ENCODE measurements at regions not wholly inside any gene's neighbourhood (a gene's known extent, or its start where the extent isn't known, plus 50 kb on each side); places are given as distances from the start of the nearest gene placed in this dataset.
"Not testable (repeated sequence)": the region's sequence is repeated elsewhere in the genome, so short reads cannot be mapped to it uniquely, and the experiment has no call there.

DNA sequence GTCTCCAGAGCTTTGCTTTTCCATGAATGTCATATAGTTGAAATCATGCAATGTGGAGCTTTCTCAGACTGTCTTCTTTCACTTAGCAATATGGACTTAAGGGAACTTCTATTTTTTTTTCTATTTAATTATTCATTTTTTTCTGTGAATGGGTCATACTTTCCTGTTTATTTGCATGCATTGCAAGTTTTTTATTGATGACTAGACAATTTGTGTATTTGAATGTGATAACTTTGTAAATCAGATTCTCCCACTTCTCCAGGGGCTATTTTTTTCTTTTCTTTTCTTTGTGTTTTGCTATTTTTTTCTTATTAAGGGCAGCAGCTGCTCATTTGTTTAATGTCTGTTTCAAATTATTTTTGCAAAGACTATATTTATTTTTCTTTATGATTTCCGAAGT lies 1019.8 kb upstream of the ATXN7L3B start:
- no peak for DNase-seq (ENCODE audit: low spot score)

DNA sequence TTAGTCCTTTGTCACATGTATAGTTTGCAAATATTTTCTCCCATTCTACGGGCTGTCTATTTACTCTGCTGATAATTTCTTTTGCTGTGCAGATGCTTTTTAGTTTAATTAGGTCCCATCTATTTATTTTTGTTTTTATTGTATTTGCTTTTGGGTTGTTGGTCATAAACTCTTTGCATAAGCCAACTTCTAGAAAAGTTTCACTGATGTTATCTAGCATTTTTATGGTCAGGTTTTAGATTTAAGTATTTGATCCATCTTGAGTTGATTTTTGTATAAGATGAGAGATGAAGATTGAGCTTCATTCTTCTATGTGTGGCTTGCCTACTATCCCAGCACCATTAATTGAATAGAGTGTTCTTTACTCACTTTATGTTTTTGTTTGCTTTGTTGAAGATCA lies 1008.4 kb upstream of the ATXN7L3B start:
- DNase-seq (ENCODE audit: low spot score), result no peak

DNA sequence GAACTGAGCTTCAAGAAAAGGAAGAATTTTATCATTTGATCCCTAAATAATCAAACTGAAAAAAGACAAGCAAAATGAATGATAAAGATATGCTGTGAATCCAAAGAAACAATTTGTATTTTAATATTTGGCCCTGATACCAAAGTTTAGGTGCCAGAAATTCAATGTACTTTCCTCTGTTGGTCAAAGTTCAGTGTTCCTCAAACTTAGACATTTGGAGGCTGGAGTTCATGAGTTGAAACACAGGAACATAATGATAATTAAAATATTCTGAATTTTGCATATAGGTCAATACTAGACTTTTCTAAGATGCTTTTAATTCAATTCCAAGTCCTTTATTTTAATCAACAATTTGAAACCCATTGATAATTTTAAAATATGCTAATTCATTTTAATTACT lies 1007.7 kb upstream of the ATXN7L3B start:
- DNase-seq (ENCODE audit: low spot score), result no peak

DNA sequence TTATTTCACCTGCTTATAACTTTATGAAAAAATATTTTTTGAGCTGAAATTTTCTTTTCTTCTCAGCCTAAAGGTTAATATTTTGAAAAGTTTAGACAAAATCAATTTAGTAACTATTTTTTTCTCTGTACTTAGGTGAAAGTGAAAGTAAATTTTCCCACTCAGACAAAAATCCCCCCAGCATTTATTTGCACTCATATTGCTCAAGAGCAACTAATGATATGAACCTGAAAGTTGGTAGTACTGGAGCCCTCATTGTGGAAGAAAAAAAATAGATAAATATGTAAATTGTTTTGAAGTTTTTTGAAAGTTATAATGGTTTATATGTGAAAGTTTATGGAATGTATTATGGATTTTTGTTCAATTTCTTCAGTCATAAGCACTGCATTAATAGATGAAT lies 1005.9 kb upstream of the ATXN7L3B start:
- DNase-seq (ENCODE audit: low spot score), result no peak

DNA sequence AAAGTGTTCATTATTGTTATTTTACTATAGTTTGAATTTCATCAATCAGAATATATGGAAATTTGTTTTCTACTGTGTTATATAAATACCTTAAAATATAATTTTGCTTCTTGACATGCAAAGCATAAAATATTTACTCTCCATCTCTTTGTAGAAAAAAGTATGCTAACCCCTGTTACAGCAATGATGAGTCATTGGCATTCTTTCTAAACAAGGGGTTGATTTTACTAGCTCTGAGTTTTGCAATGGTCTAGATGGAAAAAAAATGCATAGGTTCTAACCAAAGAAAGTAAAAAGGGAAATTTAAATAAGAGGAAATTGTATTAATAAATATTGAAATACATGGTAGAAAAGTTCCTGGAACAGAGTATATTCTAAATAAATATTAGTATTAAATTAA lies 990.2 kb upstream of the ATXN7L3B start:
- DNase-seq (ENCODE audit: low spot score), result no peak

DNA sequence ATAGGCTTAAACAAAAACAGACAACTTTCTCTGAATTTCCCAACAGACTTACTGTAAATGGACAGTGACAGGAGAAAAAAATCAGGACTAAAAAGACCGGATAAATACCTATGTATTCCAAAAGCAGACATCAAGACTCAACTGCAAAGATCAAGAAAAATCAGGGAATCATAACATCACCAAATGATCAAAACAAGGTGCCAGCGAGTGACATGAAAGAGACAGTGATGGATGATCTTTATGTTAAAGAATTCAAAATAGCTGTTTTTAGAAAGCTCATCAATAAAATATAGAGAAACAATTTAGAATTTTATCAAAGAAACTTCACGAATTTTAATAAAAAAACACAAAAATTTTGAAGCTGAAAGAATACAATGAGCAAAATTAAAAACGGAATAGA lies 952.5 kb upstream of the ATXN7L3B start:
- no peak for DNase-seq (ENCODE audit: low spot score)

DNA sequence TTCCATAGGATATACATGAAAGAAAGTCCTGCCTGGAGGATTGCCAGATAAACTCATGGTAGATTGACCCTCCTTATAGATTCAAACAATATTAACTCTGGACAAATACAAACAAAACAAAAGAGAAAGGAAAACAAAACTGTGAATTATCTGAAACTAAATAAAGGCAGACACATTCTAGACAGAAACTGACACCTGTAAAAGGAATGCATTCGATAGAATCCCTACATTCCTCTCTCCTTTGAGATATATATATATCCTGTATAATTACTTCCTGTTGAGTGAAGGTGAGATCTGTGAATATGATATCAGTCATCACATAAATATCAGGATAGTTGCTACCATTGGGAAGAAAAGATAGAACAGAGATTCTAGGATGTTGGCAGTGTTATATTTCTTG lies 948.4 kb upstream of the ATXN7L3B start:
- DNase-seq (ENCODE audit: low spot score), result no peak

DNA sequence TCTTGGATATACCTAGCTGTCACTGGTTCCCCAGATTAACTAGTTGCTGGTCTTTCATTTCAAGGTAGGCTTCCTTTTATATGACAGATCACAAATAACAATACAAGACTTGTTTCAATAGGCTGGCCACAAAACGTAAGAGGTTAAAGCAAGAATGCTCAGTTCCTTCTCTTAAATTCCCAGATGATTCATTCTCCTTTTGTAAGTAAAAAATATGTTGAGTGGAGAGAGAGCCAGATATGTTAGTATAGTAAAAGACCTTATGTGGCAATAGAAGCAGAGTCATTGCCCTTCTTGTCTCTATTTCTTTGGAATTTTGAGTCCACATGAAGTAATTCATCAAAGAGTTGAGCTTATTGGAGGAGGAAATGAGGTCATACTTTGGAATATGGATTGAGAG lies 939.0 kb upstream of the ATXN7L3B start:
- no peak for DNase-seq (ENCODE audit: low spot score)

DNA sequence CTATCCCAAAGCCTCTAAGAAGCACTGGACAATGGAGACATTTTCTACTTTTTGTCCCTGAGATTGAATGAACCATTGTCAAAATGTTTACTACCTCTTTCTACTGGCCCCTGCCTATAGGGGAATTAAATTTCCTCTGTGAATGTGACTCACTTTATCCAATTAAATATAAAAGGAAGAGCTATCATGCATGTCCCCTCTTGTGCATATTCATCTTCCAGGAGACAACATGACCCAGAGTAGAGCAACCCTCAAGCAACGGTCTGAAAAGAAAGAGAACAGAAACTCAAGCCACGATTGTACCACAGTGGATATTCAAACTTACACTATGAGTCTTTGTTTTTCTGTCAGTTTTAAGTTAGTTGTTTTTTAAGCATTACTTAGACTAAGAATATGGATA lies 938.4 kb upstream of the ATXN7L3B start:
- DNase-seq (ENCODE audit: low spot score), result no peak

DNA sequence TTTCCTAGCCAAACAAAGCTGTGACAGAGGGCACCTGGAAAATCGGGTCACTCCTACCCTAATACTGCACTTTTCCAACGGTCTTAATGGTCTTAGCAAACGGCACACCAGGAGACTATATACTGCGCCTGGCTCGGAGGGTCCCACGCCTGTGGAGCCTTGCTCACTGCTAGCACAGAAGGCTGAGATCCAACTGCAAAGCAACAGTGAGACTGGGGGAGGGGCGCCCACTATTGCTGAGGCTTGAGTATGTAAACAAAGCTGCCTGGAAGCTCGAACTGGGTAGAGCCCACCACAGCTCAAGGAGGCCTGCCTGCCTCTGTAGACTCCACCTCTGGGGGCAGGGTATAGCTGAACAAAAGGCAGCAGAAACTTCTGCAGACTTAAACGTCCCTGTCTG lies 931.7 kb upstream of the ATXN7L3B start:
- not testable (repeated sequence) for DNase-seq (ENCODE audit: low spot score)

DNA sequence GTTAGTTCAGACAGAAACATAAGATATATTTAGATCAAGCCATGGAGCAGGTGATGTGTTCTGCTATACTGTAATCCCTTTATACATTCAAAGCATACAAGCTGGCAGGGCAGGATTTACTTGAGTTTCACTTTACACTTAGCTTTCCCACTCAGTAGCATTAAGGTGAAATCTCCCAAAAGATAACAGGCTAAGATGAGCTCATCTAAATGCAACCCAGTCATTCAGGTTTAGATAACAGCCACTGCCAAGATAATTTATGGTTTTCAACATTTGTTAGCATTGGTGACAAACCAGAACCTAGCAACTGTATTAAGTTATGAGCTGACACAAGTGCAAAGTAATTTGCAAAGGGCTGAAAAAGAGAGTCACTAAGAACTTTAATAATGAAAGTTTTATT lies 925.1 kb upstream of the ATXN7L3B start:
- DNase-seq (ENCODE audit: low spot score), result no peak

DNA sequence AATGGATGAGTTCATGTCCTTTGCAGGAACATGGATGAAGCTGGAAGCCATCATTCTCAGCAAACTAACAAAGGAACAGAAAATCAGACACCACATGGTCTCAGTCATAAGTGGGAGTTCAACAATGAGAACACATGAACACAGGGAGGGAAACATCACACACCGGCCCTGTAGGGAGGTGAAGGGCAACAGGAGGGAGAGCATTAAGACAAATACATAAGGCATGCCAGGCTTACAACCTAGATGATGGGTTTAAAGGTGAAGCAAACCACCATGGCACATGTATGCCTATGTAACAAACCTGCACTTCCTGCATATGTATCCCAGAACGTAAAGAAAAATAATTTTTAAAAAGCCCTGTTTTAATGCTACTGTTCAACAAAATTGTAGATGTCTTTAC lies 914.2 kb upstream of the ATXN7L3B start:
- no peak for DNase-seq (ENCODE audit: low spot score)

DNA sequence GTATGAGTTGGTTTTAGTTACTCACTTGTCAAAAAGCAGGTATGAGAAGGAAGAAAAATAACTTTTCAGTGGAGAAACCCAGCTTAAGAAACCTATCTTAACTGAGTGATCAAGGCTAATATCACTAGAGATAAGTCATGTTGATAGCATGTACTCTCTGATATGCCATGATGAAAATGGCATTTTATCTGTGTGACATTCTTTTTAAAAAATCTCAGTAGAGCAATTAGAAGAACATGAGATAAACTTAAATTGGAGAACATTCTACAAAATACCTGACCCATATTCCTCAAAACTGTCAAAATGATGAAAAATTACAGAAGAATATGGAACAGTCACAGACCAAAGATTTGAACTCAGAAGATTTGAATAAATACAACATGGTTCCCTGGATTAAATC lies 912.4 kb upstream of the ATXN7L3B start:
- DNase-seq (ENCODE audit: low spot score), result no peak

DNA sequence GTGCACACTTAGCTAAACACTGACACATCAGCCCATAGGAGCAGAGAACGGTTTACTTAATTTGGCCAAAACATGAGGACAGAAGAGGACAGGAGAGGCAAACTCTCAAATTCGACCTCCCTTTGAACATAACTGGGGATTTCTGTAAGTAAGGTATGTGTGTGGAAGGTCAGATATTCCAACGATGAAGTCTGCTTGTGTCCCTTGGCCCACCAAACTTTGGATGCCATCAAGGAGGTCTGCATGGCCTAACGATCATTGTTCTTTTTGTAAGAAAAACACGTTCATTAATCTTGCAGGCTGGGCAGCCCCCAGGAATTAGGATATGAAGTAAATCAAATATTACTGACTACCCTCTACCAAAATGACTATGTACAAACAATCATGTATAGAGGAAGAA lies 908.5 kb upstream of the ATXN7L3B start:
- no peak for DNase-seq (ENCODE audit: low spot score)

DNA sequence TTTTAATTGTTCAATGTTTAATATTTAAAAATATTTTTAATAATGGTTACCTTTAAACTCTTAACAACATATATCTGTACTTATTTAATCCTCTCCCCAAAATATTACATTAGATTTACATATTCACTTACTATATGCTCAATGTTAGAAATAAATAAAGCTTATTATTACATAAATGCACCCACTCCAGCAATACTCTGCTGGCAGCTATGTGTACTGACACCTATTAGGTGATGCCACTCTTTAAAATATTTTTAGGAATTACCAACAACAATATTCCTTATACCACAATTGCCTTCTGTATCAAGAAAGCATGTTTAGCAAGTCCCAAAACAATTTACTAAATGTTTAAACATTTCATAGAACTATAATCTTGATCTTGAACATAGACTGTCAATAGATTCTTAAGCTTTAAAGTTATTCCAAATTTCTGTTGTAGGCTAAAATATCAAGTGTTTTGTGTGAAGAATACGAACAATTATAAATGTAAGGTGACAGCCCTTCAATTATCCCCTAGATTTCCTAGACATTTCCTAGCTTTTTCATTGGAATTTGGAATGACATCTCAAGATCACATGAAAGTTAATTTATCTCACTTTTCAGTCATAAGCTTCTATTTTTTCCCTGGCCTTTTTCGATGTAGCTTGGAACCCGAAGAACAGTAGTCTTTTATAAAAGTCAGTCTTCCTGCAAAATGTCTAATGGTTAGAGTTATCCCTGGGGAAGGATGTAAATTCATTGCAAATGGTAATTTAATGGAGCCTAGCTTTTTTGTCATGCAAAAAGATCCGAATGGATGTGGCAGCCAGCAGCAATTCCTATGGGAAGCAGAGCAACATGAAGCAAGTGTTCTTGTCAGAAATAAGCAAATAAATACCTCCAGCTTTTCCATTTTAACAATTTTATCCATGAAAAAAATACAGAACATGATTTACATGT lies 907.5 kb upstream of the ATXN7L3B start:
- no peak for DNase-seq (ENCODE audit: low spot score)

DNA sequence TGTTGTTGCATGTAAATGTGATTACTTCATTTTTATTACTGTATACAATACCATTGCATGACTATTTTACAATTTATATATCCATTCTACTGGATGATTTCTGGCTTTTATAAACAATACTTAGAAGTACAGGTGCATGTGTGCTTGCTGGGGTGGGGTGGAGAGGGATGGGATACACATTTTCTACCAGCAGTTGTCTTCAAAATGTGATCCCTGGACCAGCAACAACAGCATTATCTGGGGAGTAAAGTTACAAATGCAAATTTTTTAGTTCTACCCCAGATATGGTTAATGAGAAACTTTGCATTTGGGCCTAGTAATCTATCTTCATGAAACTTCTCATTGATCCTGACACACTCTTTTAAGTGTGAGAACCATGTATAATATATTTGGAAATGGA lies 905.4 kb upstream of the ATXN7L3B start:
- DNase-seq (ENCODE audit: low spot score), result no peak

DNA sequence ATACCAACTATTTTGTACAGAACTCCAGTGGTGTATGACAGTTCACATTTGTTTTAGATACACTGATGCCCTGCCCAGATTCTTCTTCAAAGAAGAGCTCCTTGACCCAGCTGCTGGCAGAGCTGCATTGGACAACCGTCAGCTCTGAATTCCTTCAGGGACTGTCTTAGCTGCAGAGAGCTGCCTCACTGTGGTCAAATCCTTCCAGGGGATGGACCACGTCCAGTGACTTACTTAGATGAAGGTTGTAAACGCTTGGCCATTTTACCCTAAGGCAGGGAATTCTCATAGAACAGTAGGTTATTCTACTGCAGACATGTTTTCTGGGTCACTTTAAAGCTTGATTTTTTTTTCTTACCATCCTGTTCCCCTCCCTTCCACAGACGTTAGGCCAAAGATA lies 905.0 kb upstream of the ATXN7L3B start:
- no peak for DNase-seq (ENCODE audit: low spot score)

DNA sequence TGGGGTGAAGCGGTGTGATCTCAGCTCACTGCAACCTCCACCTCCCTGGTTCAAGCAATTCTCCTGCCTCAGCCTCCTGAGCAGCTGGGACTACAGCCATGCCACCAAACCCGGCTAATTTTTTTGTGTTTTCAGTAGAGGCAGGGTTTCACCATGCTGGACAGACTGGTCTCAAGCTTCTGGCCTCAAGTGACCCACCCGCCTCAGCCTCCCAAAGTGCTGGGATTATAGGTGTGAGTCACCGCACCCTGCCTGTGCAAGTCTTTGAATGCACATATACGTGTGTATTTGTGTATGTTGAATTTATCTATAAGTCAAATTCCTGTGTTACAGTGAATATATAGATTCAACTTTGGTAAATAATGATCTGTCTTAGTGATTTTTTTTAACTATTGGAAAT lies 898.2 kb upstream of the ATXN7L3B start:
- not testable (repeated sequence) for DNase-seq (ENCODE audit: low spot score)

DNA sequence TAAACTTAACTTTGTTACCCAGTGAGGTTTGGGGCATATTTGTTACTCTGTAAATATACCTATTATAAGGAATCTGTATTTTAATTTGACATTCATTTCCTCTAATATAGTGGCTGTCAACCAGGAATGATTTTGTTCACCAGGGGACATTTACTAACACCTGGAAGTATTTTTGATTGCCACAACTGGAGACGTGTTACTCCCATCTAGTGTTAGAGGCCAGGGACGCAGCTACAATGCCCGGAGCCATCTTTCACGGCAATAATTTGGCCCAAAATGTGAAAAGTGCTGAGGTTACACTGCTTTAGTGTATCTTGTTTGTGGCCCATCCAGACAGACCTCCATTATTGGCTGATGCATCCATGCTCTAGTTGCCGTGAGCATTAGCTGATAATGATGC lies 881.3 kb upstream of the ATXN7L3B start:
- DNase-seq (ENCODE audit: low spot score), result no peak

DNA sequence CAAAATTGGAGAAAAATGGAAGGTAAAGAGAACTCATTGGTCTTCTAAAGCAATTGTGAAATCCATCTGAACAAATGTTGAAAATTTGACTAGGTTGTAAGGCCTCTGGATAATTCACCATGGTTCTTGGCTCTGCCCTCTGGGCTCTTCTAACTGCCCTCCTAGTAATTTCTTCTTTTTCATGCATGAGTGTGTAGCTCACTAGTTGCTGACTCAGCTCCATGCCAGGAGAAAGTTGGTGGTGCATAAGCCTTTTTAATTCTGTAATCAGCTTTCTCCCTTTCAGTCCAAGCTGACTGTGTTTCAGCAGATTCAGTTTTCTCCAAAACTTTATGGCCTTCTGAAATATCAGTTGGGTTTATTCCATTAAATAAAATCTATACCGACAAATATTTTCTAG lies 877.8 kb upstream of the ATXN7L3B start:
- no peak for DNase-seq (ENCODE audit: low spot score)

DNA sequence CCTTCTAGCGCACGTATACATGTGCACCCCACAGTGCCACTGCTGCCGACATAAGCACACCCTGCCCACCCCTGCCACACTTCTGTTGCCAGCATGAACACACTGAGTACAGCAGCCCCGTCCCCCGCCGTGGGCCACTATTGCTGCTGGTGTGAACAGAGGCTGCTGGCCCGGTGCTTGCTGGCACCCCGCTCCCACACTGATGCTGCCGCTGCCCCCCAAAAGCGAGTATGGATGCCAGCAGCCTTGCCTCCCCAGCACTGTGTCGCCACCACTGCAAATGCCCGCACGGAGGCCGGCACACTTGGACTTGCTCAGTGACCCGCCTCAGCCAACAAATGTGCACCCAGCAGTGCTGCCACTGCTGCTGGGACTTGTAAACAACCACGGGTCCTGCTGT lies 872.4 kb upstream of the ATXN7L3B start:
- no peak for DNase-seq (ENCODE audit: low spot score)

DNA sequence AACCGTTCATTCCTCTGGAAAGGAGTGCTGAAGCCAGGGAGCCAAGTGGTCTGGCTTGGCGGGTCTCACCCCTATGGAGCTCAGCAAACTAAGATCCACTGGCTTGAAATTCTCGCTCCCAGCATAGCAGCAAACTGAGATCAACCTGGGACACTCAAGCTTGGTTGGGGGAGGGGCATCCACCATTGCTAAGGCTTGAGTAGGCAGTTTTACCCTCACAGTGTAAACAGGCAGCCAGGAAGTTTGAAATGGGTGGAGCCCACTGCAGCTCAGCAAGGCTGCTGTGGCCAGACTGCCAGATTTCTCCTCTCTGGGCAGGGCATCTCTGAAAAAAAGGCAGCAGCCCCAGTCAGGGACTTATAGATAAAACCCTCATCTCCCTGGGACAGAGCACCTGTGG lies 866.1 kb upstream of the ATXN7L3B start:
- not testable (repeated sequence) for DNase-seq (ENCODE audit: low spot score)

DNA sequence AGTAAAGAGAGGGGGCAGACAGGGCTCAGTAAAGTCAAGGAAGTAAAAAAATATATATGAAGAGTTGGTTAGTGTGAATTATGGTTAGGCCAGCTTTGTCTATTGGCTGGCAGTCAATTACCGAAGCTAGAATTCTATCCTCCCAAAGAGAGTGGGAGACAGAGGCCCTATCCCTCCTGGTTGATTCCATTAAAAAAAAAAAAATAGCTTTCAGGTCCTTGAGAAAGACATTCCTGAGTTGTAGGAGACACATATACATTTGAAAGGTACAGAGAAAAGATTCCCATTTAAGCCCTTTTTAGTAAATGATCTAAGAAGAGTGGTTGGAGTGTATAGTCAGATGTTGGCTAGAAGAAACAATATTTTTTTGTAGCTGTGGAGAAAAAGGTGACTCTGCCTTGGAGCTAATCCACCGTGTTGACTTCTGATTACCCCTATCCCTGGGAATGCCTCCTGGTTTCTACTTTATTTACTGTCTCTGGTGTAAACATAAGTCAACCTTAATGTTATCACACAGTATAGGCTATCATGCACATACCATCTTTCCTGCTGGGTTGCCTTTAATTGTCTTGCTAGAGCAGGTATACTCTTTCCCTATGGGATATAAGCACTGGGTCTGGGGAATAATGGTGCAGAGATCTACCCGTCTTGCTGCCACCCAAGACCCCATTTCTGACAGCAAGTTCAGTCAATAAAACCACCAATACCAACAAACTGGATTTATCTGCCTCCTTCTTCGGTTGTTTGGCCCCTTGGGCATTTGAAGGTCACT lies 859.9 kb upstream of the ATXN7L3B start:
- no peak for DNase-seq (ENCODE audit: low spot score)
